ENCODE measurements at regions not wholly inside any gene's neighbourhood (a gene's known extent, or its start where the extent isn't known, plus 50 kb on each side); places are given as distances from the start of the nearest gene placed in this dataset.
"Not testable (repeated sequence)": the region's sequence is repeated elsewhere in the genome, so short reads cannot be mapped to it uniquely, and the experiment has no call there.

DNA sequence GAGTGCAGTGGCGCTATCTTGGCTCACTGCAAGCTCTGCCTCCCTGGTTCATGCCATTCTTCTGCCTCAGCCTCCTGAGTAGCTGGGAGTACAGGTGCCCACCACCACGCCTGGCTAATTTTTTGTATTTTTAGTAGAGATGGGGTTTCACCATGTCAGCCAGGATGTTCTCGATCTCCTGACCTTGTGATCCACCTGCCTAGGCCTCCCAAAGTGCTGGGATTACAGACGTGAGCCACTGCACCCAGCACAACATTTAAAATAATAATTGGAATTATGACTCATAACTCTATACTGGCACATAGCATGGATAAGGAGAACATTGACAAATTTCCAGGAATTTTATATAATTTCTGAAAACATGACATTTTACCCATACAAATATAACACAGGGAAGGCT, 54.2 kb downstream of the DBET start:
- not testable (repeated sequence) for DNase-seq (ENCODE audit: low read depth in 4 of 4, low spot score in 1 of 4)

DNA sequence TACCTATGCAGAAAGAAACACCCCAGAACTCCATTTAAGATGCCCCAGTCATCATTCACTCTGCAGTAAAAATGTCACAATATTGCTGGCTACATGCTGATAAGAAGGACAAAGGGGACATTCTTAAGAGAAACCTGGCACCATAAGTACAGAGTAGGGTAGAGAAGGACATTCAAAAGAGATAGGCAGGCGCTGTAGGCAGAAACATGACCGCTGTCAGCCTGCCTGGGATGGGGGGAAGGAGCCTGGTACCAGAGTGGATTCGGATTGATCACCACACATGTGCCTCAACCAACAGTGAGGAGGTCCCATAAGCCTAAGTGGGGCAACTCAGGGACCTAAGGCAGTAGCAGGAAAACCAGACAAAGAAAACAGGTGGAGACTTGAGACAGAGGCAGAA, 54.1 kb upstream of the DUX4 start:
- not testable (repeated sequence) for DNase-seq (ENCODE audit: low read depth in 4 of 4, low spot score in 1 of 4)

DNA sequence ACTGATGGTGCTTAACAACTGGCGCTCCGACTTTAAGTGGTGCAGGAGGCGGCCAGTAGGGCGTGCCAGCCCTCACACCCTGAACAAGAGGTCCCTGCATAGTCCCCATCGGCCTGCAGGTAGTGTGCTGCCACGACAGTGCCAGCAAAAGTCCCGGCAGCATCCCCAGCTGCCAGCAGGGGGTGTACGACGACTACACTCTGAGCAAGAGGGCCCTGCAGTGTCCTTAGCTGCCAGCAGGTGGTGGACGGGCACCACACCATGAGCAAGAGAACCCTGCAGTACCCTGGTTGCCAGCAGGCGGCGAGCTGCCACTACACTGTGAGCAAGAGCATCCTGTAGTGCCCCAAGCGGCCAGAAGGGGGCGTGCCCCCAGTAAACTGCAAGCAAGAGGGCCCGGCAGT, 53.5 kb upstream of the DUX4 start:
- DNase-seq (ENCODE audit: low read depth in 4 of 4, low spot score in 1 of 4): peak in 1 of 4 experiments; percentile 15

DNA sequence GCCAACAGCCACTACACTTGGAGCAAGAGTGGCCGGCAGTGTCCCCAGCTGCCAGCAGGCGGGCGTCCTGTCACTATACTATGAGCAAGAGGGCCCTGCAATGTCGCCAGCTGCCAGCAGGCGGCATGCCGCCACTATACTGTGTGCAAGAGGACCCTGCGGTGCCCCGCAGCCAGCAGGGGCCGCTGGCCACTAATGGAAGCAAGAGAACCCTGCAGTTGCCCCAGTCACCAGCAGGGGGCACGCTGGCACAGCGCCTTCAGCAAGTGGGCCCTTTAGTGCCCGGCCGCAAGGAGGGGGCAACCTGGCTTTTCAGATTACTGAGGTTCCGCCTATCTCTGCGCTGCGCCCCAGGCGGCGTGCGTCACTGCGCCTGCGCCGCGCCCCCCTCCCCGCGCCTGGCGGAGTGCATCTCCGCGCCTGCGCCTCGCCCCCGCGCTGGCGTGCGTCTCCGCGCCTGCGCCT, 53.0 kb upstream of the DUX4 start:
- DNase-seq (ENCODE audit: low read depth in 4 of 4, low spot score in 1 of 4): not testable (repeated sequence)

DNA sequence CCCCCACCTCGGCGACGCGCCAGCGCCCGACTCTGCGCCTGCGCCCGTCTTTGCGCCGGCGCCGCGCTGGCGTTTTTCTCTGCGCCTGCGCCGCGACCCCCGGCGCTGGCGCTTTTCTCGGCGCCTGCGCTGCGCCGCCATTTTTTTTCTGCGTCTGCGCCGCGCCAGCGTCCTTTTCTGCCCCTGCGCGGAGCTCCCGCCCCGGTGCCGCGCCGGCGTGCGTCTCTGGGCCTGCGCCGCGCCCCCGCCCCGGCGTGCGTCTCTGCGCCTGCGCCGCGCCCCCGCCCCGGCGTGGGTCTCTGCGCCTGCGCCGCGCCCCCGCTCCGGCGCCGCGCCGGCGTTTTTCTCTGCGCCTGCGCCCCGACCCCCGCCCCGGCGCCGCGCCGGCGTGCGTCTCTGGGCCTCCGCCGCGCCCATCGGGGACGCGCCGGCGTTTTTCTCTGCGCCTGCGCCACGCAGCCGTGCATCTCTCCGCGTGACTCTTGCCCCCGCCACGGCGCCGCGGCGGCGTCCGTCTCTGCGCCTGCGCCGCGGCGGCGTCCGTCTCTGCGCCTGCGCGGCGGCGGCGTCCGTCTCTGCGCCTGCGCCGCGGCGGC, 52.4 kb upstream of the DUX4 start:
- DNase-seq (ENCODE audit: low read depth in 4 of 4, low spot score in 1 of 4): not testable (repeated sequence)

DNA sequence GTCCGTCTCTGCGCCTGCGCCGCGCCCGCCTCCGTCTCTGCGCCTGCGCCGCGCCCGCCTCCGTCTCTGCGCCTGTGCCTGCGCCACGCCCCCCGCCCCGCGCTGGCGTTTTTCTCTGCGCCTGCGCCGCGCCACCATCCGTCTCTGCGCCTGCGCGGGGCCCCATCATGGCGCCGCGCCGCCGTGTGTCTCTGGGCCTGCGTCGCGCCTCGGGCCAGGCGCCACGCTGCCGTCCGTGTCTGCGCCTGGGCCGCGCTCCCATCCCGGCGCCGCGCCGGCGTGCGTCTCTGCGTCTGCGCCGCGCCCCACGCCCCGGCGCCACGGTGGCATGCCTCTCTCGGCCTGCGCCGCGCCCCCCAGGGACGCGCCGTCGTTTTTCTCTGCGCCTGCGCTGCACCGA, 51.8 kb upstream of the DUX4 start:
- DNase-seq (ENCODE audit: low read depth in 4 of 4, low spot score in 1 of 4): no peak

DNA sequence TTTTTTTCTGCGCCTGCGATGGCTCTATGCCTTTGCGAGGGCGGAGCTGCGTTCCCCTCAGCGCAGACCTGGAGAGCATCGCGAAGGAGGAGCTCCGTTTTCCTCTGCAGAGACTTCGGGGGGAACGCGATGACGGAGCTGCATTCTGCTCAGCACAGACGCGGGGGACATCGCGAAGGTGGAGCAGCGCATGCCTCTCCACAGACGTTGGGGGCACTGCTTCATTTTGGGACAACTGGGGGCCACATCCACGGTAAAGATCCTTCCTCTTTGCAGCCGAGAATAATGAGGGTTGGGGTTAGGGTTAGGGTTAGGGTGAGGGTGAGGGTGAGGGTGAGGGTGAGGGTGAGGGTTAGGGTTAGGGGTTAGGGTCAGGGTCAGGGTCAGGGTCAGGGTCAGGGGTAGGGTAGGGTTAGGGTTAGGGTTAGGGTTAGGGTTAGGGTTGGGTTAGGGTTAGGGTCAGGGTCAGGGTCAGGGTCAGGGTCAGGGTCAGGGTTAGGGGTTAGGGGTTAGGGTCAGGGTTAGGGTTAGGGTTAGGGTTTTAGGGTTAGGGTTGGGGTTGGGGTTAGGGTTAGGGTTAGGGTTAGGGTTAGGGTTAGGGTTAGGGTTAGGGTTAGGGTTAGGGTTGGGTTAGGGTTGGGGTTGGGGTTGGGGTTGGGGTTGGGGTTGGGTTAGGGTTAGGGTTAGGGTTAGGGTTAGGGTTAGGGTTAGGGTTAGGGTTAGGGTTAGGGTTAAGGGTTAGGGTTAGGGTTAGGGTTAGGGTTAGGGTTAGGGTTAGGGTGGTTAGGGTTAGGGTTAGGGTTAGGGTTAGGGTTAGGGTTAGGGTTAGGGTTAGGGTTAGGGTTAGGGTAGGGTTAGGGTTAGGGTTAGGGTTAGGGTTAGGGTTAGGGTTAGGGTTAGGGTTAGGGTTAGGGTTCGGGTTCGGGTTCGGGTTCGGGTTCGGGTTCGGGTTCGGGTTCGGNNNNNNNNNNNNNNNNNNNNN, 51.1 kb upstream of the DUX4 start:
- DNase-seq (ENCODE audit: low read depth in 4 of 4, low spot score in 1 of 4): not testable (repeated sequence)

All from stimulated activated CD4-positive, alpha-beta T cell treated with anti-CD3 and anti-CD28 coated beads, Interleukin-1b, Interleukin-23, amount 100 ng/mL, for 24 hours (primary cell).